Retinal pigment epithelial cell (primary cell): ENCODE measurements at regions not wholly inside any gene's neighbourhood (a gene's known extent, or its start where the extent isn't known, plus 50 kb on each side); places are given as distances from the start of the nearest gene placed in this dataset.
"Not testable (repeated sequence)": the region's sequence is repeated elsewhere in the genome, so short reads cannot be mapped to it uniquely, and the experiment has no call there.

Experiments used
- DNase-seq: peaks from one replicate; pipeline ENCODE4 v3.0.0-alpha.2; 2010; ENCODE audit warnings: low read depth
- H3K4me3 ChIP-seq: 2 replicates; pipeline ENCODE4 v1.5.1; 2011; ENCODE audit warnings: mild to moderate bottlenecking, low read length, control low read depth, moderate library complexity
- TF ChIP-seq, protein P1 (sequence below): conservative IDR thresholded peaks from 2 replicates; pipeline ENCODE4 v1.5.1; 2011; ENCODE audit warnings: low read depth, low read length, control low read depth, inconsistent platforms

DNA sequence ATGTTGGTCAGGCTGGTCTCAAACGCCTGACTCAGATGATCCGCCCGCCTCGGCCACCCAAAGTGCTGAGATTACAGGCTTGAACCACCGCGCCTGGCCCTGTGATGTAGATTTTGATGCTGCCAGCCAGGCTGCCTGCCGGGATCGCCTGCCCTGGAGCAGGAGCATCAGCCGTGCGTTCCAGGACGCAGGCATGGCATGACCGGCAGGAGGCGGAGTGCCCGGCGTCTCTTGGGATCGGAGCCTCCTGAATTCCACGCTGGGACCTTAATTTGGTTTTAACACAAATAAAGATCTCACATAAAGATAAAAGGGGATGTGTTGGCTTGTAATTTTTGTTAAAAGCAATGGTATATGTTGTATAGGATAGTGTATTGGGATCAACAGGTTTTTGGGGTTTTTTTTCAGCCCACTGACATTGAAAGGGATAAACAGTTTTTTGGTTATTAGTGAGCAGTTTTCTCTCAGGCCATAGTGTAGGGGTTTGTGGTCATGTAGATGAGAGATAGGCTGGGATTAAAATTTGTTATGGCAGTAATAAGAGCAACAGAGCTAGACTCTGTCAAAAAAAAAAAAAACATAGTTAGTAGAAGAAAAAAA is 1406.4 kb downstream of the UQCRFS1 start:
- no peak overlapping the region for H3K4me3 ChIP-seq
- no peak for DNase-seq
- TF ChIP-seq, protein P1, sequence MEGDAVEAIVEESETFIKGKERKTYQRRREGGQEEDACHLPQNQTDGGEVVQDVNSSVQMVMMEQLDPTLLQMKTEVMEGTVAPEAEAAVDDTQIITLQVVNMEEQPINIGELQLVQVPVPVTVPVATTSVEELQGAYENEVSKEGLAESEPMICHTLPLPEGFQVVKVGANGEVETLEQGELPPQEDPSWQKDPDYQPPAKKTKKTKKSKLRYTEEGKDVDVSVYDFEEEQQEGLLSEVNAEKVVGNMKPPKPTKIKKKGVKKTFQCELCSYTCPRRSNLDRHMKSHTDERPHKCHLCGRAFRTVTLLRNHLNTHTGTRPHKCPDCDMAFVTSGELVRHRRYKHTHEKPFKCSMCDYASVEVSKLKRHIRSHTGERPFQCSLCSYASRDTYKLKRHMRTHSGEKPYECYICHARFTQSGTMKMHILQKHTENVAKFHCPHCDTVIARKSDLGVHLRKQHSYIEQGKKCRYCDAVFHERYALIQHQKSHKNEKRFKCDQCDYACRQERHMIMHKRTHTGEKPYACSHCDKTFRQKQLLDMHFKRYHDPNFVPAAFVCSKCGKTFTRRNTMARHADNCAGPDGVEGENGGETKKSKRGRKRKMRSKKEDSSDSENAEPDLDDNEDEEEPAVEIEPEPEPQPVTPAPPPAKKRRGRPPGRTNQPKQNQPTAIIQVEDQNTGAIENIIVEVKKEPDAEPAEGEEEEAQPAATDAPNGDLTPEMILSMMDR = no peak

DNA sequence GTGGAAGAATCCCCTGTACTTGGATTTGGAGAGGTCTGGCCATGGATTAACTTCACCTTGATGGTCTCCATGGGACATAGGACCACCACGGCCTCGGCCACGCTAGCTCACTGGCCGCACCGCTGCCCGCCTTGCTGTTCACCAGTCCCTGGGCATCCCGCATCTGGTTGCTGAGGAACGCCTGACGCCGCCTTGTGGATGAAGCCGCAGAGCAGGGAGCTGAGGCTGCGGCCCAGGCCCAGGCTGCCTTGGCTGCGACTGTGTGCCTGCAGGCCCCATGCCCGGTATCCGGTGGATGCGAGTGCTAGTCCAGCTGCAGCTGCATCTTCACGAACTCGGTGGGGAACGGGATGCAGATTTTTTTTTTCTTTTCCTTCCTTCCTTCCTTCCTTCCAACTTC is 1407.1 kb downstream of the UQCRFS1 start:
- TF ChIP-seq, protein P1 = no peak
- no peak for DNase-seq
- H3K4me3 ChIP-seq = no peak overlapping the region

DNA sequence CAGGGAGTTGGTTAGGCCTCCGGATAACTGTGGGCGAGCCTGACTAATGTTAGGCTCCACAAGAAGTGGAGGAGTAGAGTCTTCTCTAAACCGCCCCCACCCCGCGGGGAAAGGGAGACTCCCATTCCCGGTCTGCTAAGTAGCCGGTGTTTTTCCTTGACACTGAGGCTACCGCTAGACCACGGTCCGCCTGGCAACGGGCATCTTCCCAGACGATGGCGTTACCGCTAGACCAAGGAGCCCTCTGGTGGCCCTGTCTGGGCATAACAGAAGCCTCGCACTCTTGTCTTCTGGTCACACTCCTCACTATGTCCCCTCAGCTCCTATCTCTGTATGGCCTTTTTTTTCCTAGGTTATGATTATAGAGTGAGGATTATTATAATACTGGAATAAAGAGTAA is 1410.7 kb downstream of the UQCRFS1 start:
- DNase-seq, H3K4me3 ChIP-seq: not testable (repeated sequence)
- TF ChIP-seq, protein P1 = peak; percentile 41

DNA sequence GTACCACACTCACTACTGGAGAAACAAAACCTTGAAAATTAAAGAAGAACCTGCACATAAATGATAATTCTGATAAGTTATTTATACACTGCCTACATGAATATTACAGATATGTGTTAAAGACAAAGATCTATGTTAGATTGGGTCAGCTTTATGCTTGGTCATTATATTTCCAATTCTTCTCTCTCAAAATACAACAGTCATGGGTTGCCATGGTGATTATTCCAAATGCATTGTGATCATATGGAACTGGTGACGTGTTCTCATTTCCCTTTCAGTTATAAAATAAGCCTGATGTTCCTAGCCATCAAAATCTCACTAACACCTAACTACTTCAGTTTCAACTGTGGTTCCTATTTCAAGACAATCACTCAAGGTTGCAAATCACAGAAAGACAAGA is 1416.4 kb downstream of the UQCRFS1 start:
- no peak for DNase-seq
- no peak overlapping the region for H3K4me3 ChIP-seq
- TF ChIP-seq, protein P1 = no peak

DNA sequence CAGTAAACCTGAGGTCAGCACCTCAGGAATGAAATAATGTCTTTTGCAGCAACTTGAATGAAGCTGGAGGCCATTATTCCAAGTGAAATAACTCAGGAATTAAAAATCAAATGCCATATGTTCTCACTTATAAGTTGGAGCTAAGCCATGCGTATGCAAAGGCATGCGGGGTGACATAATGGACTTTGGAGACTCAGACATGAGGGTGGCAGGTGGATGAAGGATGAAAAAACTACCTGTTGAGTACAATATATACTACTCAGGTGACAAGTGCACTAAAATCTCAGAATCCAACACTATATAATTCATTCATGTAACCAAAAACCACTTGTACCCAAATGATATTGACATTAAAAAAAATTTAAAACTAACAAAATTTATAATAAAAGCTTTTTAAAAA is 1416.9 kb downstream of the UQCRFS1 start:
- no peak for DNase-seq
- H3K4me3 ChIP-seq = no peak overlapping the region
- TF ChIP-seq, protein P1 = no peak

DNA sequence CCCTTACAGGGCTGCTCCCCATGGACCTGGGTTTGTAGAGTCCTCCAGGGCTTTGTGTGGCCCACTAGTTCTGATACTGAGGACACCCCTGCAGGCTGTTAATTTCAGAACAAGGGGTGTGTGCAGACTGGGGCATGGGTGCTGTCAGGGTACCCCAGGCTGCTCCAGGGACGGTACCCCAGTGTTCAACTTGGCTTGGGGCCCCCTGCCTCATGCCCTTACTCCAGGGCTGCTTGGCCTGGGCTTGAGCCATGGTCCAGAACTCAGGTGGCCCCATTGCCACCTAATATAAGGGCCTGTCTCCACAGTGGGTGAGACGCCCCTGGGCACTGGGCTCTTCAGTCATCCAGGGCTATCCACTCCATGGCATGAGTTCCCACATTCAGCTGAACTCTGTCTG is 1417.6 kb downstream of the UQCRFS1 start:
- no peak overlapping the region for H3K4me3 ChIP-seq
- TF ChIP-seq, protein P1 = no peak
- DNase-seq = no peak

DNA sequence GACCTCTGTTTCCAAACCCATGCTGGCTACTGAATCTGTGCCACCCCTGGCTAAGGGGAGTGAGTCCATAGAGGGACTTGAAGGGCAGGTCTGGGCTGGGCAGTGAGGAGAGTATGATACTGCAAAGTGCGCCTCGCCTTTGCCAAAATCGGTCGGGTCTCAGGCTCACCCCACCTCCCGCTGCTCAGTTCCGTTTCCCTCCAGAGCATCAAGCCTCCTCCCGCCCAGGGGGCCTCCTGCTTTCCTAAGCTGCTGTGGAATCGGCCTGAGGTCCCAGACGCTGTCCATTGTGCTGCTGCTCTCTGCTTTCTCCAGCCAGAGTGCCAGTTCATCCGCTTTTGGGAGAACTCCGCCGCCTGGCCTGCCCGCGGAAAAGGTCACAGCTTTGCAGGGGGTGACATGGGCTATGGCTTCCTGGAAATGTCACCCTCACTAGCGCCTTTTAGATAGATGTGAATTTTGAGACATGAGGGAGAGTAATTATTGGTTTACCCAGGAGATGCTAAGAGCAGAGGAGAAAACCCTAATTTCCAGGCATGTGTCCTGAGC is 1418.4 kb downstream of the UQCRFS1 start:
- peak overlapping the region; percentile 81 for H3K4me3 ChIP-seq
- TF ChIP-seq, protein P1 = no peak
- no peak for DNase-seq
